Keratinocyte (primary cell): ENCODE measurements at regions not wholly inside any gene's neighbourhood (a gene's known extent, or its start where the extent isn't known, plus 50 kb on each side); places are given as distances from the start of the nearest gene placed in this dataset.

Experiments
- DNase-seq: peaks from one replicate; pipeline ENCODE4 v3.0.0-alpha.2; 2011; ENCODE audit warnings: low read depth, missing footprints, low spot score
- FAIRE-seq: peaks from 2 replicates; lab custom pipeline; 2011; peaks lifted over from hg19 to GRCh38; lab: Jason Lieb, UNC
- H2AFZ ChIP-seq: 2 replicates; pipeline ENCODE4 v1.6.0; 2012; ENCODE audit warnings: low read length, control low read depth, inconsistent platforms; ENCODE audit not compliant: control insufficient read depth
- H3K27ac ChIP-seq: 2 replicates; pipeline ENCODE4 v1.5.1; 2011; ENCODE audit warnings: low read length; ENCODE audit not compliant: control insufficient read depth, insufficient read depth
- H3K27me3 ChIP-seq: 3 replicates; pipeline ENCODE4 v1.6.0; 2011; ENCODE audit warnings: low read length; ENCODE audit not compliant: control insufficient read depth, insufficient read depth; ENCODE audit errors: extremely low read depth
- H3K36me3 ChIP-seq, 2 experiments: 2 replicates in 1 of 2; 3 replicates in 1 of 2; pipeline ENCODE4 v1.5.1; 2011; ENCODE audit warnings: low read length in 2 of 2, mild to moderate bottlenecking in 1 of 2; ENCODE audit not compliant: control insufficient read depth in 2 of 2, insufficient read depth in 2 of 2; ENCODE audit errors: extremely low read depth in 1 of 2
- H3K4me1 ChIP-seq: 3 replicates; pipeline ENCODE4 v1.5.1; 2011; ENCODE audit warnings: low read length; ENCODE audit not compliant: control insufficient read depth, insufficient read depth; ENCODE audit errors: extremely low read depth
- H3K4me2 ChIP-seq: 3 replicates; pipeline ENCODE4 v1.6.0; 2011; ENCODE audit warnings: low read depth, low read length; ENCODE audit not compliant: control insufficient read depth, insufficient read depth; ENCODE audit errors: extremely low read depth
- H3K4me3 ChIP-seq, 3 experiments: fragments of 200-600 bp in 1 of 3; sonication (generic) in 1 of 3; 2 replicates in 2 of 3; 3 replicates in 1 of 3; pipeline ENCODE4 v1.5.1; 2011 to 2016; ENCODE audit warnings: low read length in 3 of 3, mild to moderate bottlenecking in 3 of 3, control low read depth in 2 of 3, inconsistent platforms in 1 of 3, low read depth in 1 of 3, mixed read lengths in 1 of 3, mixed run types in 1 of 3, moderate library complexity in 1 of 3; ENCODE audit not compliant: control insufficient read depth in 2 of 3, insufficient read depth in 2 of 3; ENCODE audit errors: extremely low read depth in 1 of 3
- H3K79me2 ChIP-seq: 2 replicates; pipeline ENCODE4 v1.6.0; 2012; ENCODE audit warnings: low read length; ENCODE audit not compliant: control insufficient read depth, insufficient read depth
- H3K9ac ChIP-seq: 3 replicates; pipeline ENCODE4 v1.6.0; 2011; ENCODE audit warnings: low read length; ENCODE audit not compliant: control insufficient read depth, insufficient read depth; ENCODE audit errors: extremely low read depth
- H3K9me1 ChIP-seq: 3 replicates; pipeline ENCODE4 v1.6.0; 2011; ENCODE audit warnings: low read length; ENCODE audit not compliant: control insufficient read depth, insufficient read depth; ENCODE audit errors: extremely low read depth
- H3K9me3 ChIP-seq: 2 replicates; pipeline ENCODE4 v1.5.1; 2012; ENCODE audit warnings: low read depth, low read length; ENCODE audit not compliant: control insufficient read depth
- H4K20me1 ChIP-seq: 3 replicates; pipeline ENCODE4 v1.6.0; 2011; ENCODE audit warnings: low read length; ENCODE audit not compliant: control insufficient read depth, insufficient read depth; ENCODE audit errors: extremely low read depth
- EZH2 ChIP-seq: IDR thresholded peaks from one replicate; pipeline ENCODE4 v1.6.1; 2012; ENCODE audit warnings: inconsistent platforms, mild to moderate bottlenecking, low read length, moderate library complexity
- dilution Hi-C: fragments of 300-500 bp; cut with MboI; formaldehyde crosslinking; loops from one replicate; pipeline ENCODE4 v1.7.0; 2020; ENCODE audit warnings: low sequenced_read_pairs; ENCODE audit not compliant: extremely low pct_ligation_motif_present
- TF ChIP-seq, protein P1 (sequence below), 3 experiments: IDR thresholded peaks in 1 of 3; conservative IDR thresholded peaks in 1 of 3; optimal IDR thresholded peaks in 1 of 3; 2 replicates in 2 of 3; 3 replicates in 1 of 3; pipeline versions ENCODE3 to v1.5.1; 2011; ENCODE audit warnings: low read length in 3 of 3, mild to moderate bottlenecking in 3 of 3, moderate library complexity in 2 of 3, control low read depth in 1 of 3, inconsistent platforms in 1 of 3; ENCODE audit not compliant: insufficient read depth in 2 of 3; ENCODE audit errors: extremely low read depth in 1 of 3

DNA sequence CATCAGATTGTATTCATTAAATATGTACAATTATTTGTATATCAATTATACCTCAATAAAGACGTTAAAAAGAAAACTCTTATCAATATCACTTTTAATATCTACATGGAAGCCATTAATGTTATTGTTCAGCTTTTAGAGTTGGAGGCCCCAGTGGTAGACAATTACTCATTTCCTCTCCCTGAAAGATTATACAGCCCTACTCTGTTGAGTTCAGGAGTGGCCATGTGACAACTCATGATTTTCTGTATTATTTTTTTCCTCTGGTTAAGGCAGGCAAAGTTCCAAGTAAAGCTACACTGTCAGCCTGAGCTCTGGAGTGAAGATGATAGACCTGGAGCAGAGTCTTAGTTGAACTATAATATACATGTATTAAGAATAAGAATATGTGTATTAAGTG is 247.9 kb upstream of the B3GALT2 start:
- Histone ChIP-seq H3K36me3 (no peaks in the 10 kb centered on the region), H3K79me2 (no peaks in the 10 kb centered on the region), H3K9me1 (no peaks in the 10 kb centered on the region), H4K20me1 (no peaks in the 10 kb centered on the region), H3K9me3 (peaks cover 13% of the 10 kb centered on the region), H2AFZ (no peak overlapping the region), H3K27ac (no peak overlapping the region), H3K4me3 (no peak overlapping the region), H3K4me1 (peaks cover 8% of the 10 kb centered on the region), H3K4me2 (no peak overlapping the region), H3K27me3 (no peaks in the 10 kb centered on the region), H3K9ac (no peak overlapping the region)
- no peak for DNase-seq
- dilution Hi-C loops: no loop called here
- no peak for FAIRE-seq
- TF ChIP-seq EZH2: no peak
- TF ChIP-seq, protein P1, sequence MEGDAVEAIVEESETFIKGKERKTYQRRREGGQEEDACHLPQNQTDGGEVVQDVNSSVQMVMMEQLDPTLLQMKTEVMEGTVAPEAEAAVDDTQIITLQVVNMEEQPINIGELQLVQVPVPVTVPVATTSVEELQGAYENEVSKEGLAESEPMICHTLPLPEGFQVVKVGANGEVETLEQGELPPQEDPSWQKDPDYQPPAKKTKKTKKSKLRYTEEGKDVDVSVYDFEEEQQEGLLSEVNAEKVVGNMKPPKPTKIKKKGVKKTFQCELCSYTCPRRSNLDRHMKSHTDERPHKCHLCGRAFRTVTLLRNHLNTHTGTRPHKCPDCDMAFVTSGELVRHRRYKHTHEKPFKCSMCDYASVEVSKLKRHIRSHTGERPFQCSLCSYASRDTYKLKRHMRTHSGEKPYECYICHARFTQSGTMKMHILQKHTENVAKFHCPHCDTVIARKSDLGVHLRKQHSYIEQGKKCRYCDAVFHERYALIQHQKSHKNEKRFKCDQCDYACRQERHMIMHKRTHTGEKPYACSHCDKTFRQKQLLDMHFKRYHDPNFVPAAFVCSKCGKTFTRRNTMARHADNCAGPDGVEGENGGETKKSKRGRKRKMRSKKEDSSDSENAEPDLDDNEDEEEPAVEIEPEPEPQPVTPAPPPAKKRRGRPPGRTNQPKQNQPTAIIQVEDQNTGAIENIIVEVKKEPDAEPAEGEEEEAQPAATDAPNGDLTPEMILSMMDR (optimal IDR thresholded peaks at IDR 0.05 in 1 of 3, IDR thresholded peaks at IDR 0.05 in 1 of 3, conservative IDR thresholded peaks at IDR 0.05 in 1 of 3; ENCODE audit: extremely low read depth in 1 of 3, insufficient read depth in 2 of 3, low read length in 3 of 3): no peak

DNA sequence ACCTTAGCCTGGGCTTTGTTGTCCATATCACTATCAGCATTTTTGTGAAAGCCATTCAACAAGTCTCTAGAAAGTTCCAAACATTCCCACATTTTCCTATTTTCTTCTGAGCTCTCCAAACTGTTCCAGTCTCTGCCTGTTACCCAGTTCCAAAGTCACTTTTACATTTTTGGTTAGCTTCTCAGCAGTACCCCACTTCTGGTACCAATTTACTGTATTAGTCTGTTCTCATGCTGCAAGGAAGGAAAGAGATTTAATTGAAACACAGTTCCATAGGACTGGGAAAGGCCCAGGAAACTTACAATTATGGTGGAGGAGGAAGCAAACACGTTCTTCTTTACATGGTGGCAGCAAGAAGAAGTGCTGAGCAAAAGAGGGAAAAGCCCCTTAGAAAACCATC is 247.2 kb upstream of the B3GALT2 start:
- dilution Hi-C loops: no loop called here
- Histone ChIP-seq H4K20me1 (no peaks in the 10 kb centered on the region), H3K4me1 (peaks cover 8% of the 10 kb centered on the region), H2AFZ (no peak overlapping the region), H3K9me1 (no peaks in the 10 kb centered on the region), H3K4me2 (no peak overlapping the region), H3K9ac (no peak overlapping the region), H3K27me3 (no peaks in the 10 kb centered on the region), H3K4me3 (no peak overlapping the region), H3K9me3 (peaks cover 13% of the 10 kb centered on the region), H3K27ac (no peak overlapping the region), H3K36me3 (no peaks in the 10 kb centered on the region), H3K79me2 (no peaks in the 10 kb centered on the region)
- DNase-seq (no peak), FAIRE-seq (no peak)
- TF ChIP-seq, protein P1 (optimal IDR thresholded peaks at IDR 0.05 in 1 of 3, IDR thresholded peaks at IDR 0.05 in 1 of 3, conservative IDR thresholded peaks at IDR 0.05 in 1 of 3; ENCODE audit: extremely low read depth in 1 of 3, insufficient read depth in 2 of 3, low read length in 3 of 3): no peak
- TF ChIP-seq EZH2: no peak
